ENCODE measurements at regions not wholly inside any gene's neighbourhood (a gene's known extent, or its start where the extent isn't known, plus 50 kb on each side); places are given as distances from the start of the nearest gene placed in this dataset.

DNA sequence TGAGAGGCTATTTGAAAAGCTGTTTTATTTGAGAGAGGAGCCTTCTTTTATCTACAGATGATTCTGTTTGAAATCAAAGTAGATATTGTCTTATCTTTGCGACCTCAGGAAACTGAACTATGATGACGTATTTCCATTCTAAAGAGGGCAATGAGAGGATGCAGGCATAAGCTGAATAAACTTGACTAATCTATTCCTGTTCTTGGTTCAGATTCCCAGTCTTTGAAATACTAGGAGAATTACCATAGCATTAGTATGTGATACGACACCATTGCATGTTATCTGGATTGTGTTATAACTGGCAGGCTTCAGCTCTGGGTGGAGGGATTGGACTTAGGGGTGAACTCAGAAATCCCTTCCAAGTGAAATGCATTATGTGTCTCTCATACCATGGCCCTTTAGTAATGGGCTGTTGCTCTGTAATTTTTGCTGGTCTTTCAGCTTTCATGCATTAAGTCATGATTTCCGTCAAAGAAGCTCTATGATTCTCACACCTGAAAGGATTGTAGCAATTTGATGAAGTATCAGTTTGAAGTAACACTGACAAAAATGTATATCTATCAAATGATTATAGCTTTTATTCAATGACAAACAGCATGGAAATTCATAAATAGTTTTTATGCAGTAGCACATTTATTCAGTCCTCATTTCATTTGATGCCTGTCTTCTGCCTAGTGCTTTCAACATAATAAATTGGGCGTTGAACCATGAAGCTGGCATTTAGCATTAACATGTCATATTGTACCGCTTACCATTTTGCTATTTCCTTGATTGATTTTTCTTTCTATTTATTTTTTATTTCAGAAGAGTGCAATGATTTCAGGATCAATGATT, 138.4 kb upstream of the SPACA1 start:
- Histone ChIP-seq H3K4me3 (ENCODE audit: low read length in 3 of 3) (no peak overlapping the region), H3K4me1 (ENCODE audit: control insufficient read depth in 2 of 3, insufficient read depth in 2 of 3, low read depth in 1 of 3, low read length in 3 of 3) (peaks cover 0 to under 1% (median 0%) of the 10 kb centered on the region in 3 donors), H3K9ac (ENCODE audit: low read length in 3 of 3) (no peak overlapping the region), H3K27ac (ENCODE audit: low read depth in 2 of 2, low read length in 2 of 2) (no peak overlapping the region), H3K9me3 (ENCODE audit: control insufficient read depth in 2 of 3, insufficient read depth in 1 of 3, low read length in 3 of 3) (no peaks in the 10 kb centered on the region), H3K27me3 (ENCODE audit: control insufficient read depth, insufficient read depth, low read length) (no peaks in the 10 kb centered on the region), H3K36me3 (ENCODE audit: control insufficient read depth in 2 of 3, insufficient read depth in 3 of 3, low read length in 3 of 3) (no peaks in the 10 kb centered on the region)
- FAIRE-seq (no peak), DNase-seq (no peak)
- intact Hi-C loops (cut with DNase I), result no loop called here
- TF ChIP-seq, protein P1, sequence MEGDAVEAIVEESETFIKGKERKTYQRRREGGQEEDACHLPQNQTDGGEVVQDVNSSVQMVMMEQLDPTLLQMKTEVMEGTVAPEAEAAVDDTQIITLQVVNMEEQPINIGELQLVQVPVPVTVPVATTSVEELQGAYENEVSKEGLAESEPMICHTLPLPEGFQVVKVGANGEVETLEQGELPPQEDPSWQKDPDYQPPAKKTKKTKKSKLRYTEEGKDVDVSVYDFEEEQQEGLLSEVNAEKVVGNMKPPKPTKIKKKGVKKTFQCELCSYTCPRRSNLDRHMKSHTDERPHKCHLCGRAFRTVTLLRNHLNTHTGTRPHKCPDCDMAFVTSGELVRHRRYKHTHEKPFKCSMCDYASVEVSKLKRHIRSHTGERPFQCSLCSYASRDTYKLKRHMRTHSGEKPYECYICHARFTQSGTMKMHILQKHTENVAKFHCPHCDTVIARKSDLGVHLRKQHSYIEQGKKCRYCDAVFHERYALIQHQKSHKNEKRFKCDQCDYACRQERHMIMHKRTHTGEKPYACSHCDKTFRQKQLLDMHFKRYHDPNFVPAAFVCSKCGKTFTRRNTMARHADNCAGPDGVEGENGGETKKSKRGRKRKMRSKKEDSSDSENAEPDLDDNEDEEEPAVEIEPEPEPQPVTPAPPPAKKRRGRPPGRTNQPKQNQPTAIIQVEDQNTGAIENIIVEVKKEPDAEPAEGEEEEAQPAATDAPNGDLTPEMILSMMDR (IDR thresholded peaks at IDR 0.05; ENCODE audit: borderline replicate concordance, extremely low read depth, insufficient read depth), result no peak

DNA sequence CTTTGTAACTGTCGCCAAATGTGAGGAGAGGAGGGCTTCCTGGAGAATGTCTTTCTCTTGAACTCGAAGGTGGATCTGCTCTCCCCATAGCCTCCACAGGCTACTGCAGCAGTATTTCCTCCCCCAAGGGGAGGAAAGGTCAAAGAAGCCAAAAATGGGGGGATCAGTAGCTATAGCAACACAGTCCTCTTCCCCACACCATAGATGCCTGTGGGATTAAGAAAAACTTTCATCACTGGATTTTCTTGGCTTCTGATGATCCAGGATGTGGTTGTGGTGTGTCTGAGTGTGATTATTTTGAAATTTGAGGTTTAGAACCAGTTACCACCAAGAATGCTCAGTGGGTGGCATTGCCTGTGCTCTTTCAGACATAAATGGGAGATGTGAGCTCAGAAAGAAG, 140.1 kb upstream of the SPACA1 start:
- TF ChIP-seq, protein P1 (IDR thresholded peaks at IDR 0.05; ENCODE audit: borderline replicate concordance, extremely low read depth, insufficient read depth), result no peak
- no peak for FAIRE-seq
- intact Hi-C loops (cut with DNase I), result no loop called here
- H3K36me3 ChIP-seq (ENCODE audit: control insufficient read depth in 2 of 3, insufficient read depth in 3 of 3, low read length in 3 of 3), result no peaks in the 10 kb centered on the region
- H3K4me1 ChIP-seq (ENCODE audit: control insufficient read depth in 2 of 3, insufficient read depth in 2 of 3, low read depth in 1 of 3, low read length in 3 of 3), result peaks cover 0 to 3% (median 0%) of the 10 kb centered on the region in 3 donors
- H3K9ac ChIP-seq (ENCODE audit: low read length in 3 of 3), result no peak overlapping the region
- no peaks in the 10 kb centered on the region for H3K27me3 ChIP-seq (ENCODE audit: control insufficient read depth, insufficient read depth, low read length)
- H3K27ac ChIP-seq (ENCODE audit: low read depth in 2 of 2, low read length in 2 of 2), result no peak overlapping the region
- no peak for DNase-seq
- no peak overlapping the region for H3K4me3 ChIP-seq (ENCODE audit: low read length in 3 of 3)
- H3K9me3 ChIP-seq (ENCODE audit: control insufficient read depth in 2 of 3, insufficient read depth in 1 of 3, low read length in 3 of 3), result no peaks in the 10 kb centered on the region

DNA sequence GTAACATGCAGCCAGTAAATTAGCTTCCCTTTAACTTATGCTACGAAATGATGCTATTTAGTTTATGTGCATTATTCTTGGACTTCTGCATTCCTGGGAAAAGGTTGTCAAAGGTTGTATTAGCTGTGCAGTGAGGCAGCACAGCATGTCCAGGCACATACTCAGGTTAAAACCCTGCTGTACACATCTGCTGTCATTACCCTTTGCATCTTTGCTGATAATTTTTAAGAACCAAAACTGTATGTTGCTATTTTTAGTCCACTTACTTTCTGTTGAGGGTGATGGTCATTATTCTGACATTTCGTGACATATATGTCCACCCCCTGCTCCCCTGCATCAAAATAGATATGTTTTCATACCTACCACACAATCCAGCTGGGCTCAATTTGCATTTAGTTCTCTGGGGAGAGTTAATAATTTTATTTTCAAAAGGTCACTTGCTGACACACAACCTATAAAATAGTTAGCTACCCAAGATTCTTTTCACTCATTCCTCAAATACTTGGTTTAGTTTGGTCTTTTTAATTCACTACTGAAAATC, 142.5 kb upstream of the SPACA1 start:
- H3K9ac ChIP-seq (ENCODE audit: low read length in 3 of 3), result no peak overlapping the region
- intact Hi-C loops (cut with DNase I), result no loop called here
- H3K4me3 ChIP-seq (ENCODE audit: low read length in 3 of 3), result no peak overlapping the region
- no peaks in the 10 kb centered on the region for H3K36me3 ChIP-seq (ENCODE audit: control insufficient read depth in 2 of 3, insufficient read depth in 3 of 3, low read length in 3 of 3)
- peaks cover 0 to 3% (median 0%) of the 10 kb centered on the region in 3 donors for H3K4me1 ChIP-seq (ENCODE audit: control insufficient read depth in 2 of 3, insufficient read depth in 2 of 3, low read depth in 1 of 3, low read length in 3 of 3)
- no peaks in the 10 kb centered on the region for H3K27me3 ChIP-seq (ENCODE audit: control insufficient read depth, insufficient read depth, low read length)
- no peak overlapping the region for H3K27ac ChIP-seq (ENCODE audit: low read depth in 2 of 2, low read length in 2 of 2)
- FAIRE-seq (no peak), DNase-seq (no peak)
- no peaks in the 10 kb centered on the region for H3K9me3 ChIP-seq (ENCODE audit: control insufficient read depth in 2 of 3, insufficient read depth in 1 of 3, low read length in 3 of 3)
- TF ChIP-seq, protein P1 (IDR thresholded peaks at IDR 0.05; ENCODE audit: borderline replicate concordance, extremely low read depth, insufficient read depth), result no peak

Data from kidney (tissue), 13 donors.